ENCODE measurements at regions not wholly inside any gene's neighbourhood (a gene's known extent, or its start where the extent isn't known, plus 50 kb on each side); places are given as distances from the start of the nearest gene placed in this dataset.

- TF ChIP-seq CTCF (IDR thresholded peaks at IDR 0.05), result no peak
- no peak for TF ChIP-seq EP300 (IDR thresholded peaks at IDR 0.05)
These were observed 717.7 kb downstream of the GBE1 start for GRCh38 chr3:81043660-81044199.

All from suprapubic skin (tissue), 3 donors.